ENCODE measurements at regions not wholly inside any gene's neighbourhood (a gene's known extent, or its start where the extent isn't known, plus 50 kb on each side); places are given as distances from the start of the nearest gene placed in this dataset.

DNA sequence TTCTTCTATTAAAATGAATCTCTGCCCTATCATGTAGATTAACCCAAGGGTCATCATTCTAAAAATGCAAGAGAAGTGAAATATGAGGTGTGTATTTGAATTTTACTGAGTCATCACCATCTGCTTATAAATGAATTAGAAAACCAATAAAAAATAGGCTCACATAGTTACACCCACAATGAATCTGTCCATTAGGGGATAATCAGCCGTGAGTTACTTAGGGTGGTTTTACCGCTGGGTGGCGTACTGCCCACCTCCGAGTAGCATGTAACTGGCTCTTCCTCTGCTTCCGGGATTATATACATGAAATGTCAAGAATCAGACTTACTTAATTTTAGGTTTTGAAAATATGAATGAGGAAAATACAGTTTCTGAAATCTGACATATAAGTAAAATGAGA lies 332.9 kb upstream of the CCNG1 start:
- Histone ChIP-seq H3K4me1 (ENCODE audit: low read depth, poor library complexity, severe bottlenecking) (peaks cover 19% of the 10 kb centered on the region), H2AFZ (ENCODE audit: low read depth) (no peak overlapping the region), H3K27me3 (ENCODE audit: insufficient read depth, low read depth) (no peaks in the 10 kb centered on the region), H3K27ac (no peak overlapping the region), H4K20me1 (ENCODE audit: insufficient read depth) (no peaks in the 10 kb centered on the region), H3K4me2 (no peak overlapping the region), H3K9ac (no peak overlapping the region), H3K4me3 (IDR thresholded peaks at IDR 0.05; ENCODE audit: insufficient read depth, low read depth, low read length) (no peak overlapping the region), H3K36me3 (ENCODE audit: insufficient read depth) (no peaks in the 10 kb centered on the region), H3K79me2 (ENCODE audit: insufficient read depth, low read depth) (no peaks in the 10 kb centered on the region)
- TF ChIP-seq, protein P1, sequence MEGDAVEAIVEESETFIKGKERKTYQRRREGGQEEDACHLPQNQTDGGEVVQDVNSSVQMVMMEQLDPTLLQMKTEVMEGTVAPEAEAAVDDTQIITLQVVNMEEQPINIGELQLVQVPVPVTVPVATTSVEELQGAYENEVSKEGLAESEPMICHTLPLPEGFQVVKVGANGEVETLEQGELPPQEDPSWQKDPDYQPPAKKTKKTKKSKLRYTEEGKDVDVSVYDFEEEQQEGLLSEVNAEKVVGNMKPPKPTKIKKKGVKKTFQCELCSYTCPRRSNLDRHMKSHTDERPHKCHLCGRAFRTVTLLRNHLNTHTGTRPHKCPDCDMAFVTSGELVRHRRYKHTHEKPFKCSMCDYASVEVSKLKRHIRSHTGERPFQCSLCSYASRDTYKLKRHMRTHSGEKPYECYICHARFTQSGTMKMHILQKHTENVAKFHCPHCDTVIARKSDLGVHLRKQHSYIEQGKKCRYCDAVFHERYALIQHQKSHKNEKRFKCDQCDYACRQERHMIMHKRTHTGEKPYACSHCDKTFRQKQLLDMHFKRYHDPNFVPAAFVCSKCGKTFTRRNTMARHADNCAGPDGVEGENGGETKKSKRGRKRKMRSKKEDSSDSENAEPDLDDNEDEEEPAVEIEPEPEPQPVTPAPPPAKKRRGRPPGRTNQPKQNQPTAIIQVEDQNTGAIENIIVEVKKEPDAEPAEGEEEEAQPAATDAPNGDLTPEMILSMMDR (conservative IDR thresholded peaks at IDR 0.05; ENCODE audit: low read depth, low read length): no peak

DNA sequence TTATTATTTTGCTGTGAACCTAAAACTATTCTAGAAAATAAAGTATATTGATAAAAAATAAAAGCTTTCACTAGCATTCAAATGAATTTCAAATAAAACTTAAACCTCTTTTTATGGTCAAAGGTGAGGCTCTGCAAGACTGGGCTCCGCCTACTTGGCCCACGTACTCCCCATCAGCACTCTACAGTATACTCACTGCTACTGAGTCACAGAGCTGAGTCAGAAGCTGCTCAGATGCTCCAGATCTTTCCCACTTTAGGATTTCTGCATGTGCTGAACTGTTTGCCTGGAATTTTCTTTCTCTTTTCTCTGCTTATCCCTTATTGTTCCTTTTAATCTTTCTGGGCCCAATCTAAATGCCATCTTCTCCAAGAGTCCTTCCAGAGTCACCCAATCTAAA lies 331.9 kb upstream of the CCNG1 start:
- H3K36me3 ChIP-seq (ENCODE audit: insufficient read depth): no peaks in the 10 kb centered on the region
- H3K9ac ChIP-seq: no peak overlapping the region
- H3K4me1 ChIP-seq (ENCODE audit: low read depth, poor library complexity, severe bottlenecking): peaks cover 19% of the 10 kb centered on the region
- no peak overlapping the region for H3K4me3 ChIP-seq (IDR thresholded peaks at IDR 0.05; ENCODE audit: insufficient read depth, low read depth, low read length)
- TF ChIP-seq, protein P1 (conservative IDR thresholded peaks at IDR 0.05; ENCODE audit: low read depth, low read length): no peak
- H4K20me1 ChIP-seq (ENCODE audit: insufficient read depth): no peaks in the 10 kb centered on the region
- no peaks in the 10 kb centered on the region for H3K27me3 ChIP-seq (ENCODE audit: insufficient read depth, low read depth)
- H3K27ac ChIP-seq: no peak overlapping the region
- H3K79me2 ChIP-seq (ENCODE audit: insufficient read depth, low read depth): no peaks in the 10 kb centered on the region
- H3K4me2 ChIP-seq: 0 out of 2 replicates have a peak overlapping the region, but pooled peaks have one; percentile 17
- no peak overlapping the region for H2AFZ ChIP-seq (ENCODE audit: low read depth)

DNA sequence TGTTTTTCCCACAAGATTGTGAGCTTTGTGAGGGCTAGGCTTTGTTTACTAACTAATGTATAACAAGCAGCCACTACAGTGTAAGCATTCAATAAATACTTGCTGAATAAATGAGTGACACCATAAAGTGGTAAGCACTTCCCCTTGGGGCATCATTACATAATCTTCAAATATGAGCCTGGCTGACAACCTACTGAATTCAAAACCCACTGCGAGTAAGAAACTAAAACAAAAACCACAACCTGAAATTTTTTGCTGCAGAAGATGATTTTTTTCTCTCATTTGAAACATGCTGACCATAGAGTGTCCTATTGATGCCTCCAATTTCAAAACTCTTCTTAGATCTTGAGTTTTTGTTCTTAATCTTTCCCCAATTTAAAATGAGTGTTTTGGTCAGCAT lies 331.3 kb upstream of the CCNG1 start:
- no peaks in the 10 kb centered on the region for H3K36me3 ChIP-seq (ENCODE audit: insufficient read depth)
- H3K27ac ChIP-seq: peak overlapping the region; percentile 6; the same call in 1 of the 2 replicates
- H3K79me2 ChIP-seq (ENCODE audit: insufficient read depth, low read depth): no peaks in the 10 kb centered on the region
- no peak overlapping the region for H2AFZ ChIP-seq (ENCODE audit: low read depth)
- peak overlapping the region; percentile 17; the same call in 1 of the 2 replicates for H3K4me2 ChIP-seq
- H3K27me3 ChIP-seq (ENCODE audit: insufficient read depth, low read depth): no peaks in the 10 kb centered on the region
- H3K4me3 ChIP-seq (IDR thresholded peaks at IDR 0.05; ENCODE audit: insufficient read depth, low read depth, low read length): no peak overlapping the region
- peaks cover 19% of the 10 kb centered on the region for H3K4me1 ChIP-seq (ENCODE audit: low read depth, poor library complexity, severe bottlenecking)
- H3K9ac ChIP-seq: no peak overlapping the region
- H4K20me1 ChIP-seq (ENCODE audit: insufficient read depth): no peaks in the 10 kb centered on the region
- TF ChIP-seq, protein P1 (conservative IDR thresholded peaks at IDR 0.05; ENCODE audit: low read depth, low read length): no peak

DNA sequence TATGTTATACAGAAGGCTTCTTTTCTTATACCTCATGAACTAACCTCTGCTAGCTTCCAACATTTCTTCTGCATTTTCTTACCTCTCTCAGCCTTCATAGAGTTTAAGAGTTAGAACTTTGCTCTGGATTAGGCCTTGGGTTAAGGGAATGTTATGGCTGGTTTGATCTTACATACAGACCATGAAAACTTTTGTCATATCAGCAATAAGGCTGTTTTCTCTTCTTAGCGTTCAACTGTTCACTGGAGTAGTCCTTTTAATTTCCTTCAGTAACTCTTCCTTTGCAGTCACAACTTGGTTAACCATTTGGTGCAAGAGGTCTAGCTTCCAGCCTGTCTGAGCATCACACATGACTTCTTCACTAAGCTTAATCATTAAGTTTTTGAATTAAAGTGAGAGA lies 329.0 kb upstream of the CCNG1 start:
- Histone ChIP-seq H3K4me3 (IDR thresholded peaks at IDR 0.05; ENCODE audit: insufficient read depth, low read depth, low read length) (no peak overlapping the region), H4K20me1 (ENCODE audit: insufficient read depth) (no peaks in the 10 kb centered on the region), H3K79me2 (ENCODE audit: insufficient read depth, low read depth) (no peaks in the 10 kb centered on the region), H3K9ac (no peak overlapping the region), H2AFZ (ENCODE audit: low read depth) (no peak overlapping the region), H3K27ac (no peak overlapping the region), H3K4me1 (ENCODE audit: low read depth, poor library complexity, severe bottlenecking) (peaks cover 19% of the 10 kb centered on the region), H3K36me3 (ENCODE audit: insufficient read depth) (no peaks in the 10 kb centered on the region), H3K27me3 (ENCODE audit: insufficient read depth, low read depth) (no peaks in the 10 kb centered on the region), H3K4me2 (no peak overlapping the region)
- TF ChIP-seq, protein P1 (conservative IDR thresholded peaks at IDR 0.05; ENCODE audit: low read depth, low read length): no peak
